HUES64 (cell line): ENCODE measurements at regions not wholly inside any gene's neighbourhood (a gene's known extent, or its start where the extent isn't known, plus 50 kb on each side); places are given as distances from the start of the nearest gene placed in this dataset.

ENCODE experiments used
- H3K27ac ChIP-seq: 2 replicates; pipeline ENCODE4 v1.7.0; 2013; ENCODE audit warnings: low read depth, low read length, inconsistent platforms
- H3K27me3 ChIP-seq: 2 replicates; pipeline ENCODE4 v1.6.1; 2013; ENCODE audit warnings: mild to moderate bottlenecking, low read length; ENCODE audit not compliant: insufficient read depth
- H3K36me3 ChIP-seq: 2 replicates; pipeline ENCODE4 v1.6.1; 2013; ENCODE audit warnings: mild to moderate bottlenecking, low read length; ENCODE audit not compliant: insufficient read depth
- H3K4me1 ChIP-seq: 2 replicates; pipeline ENCODE4 v1.6.1; 2013; ENCODE audit warnings: mild to moderate bottlenecking, low read length, moderate library complexity; ENCODE audit not compliant: insufficient read depth
- H3K4me3 ChIP-seq: 2 replicates; pipeline ENCODE4 v1.5.1; 2013; ENCODE audit warnings: mild to moderate bottlenecking, low read length, moderate library complexity
- H3K9ac ChIP-seq: 2 replicates; pipeline ENCODE4 v1.6.1; 2013; ENCODE audit warnings: mild to moderate bottlenecking, low read depth, low read length
- H3K9me3 ChIP-seq: 2 replicates; pipeline ENCODE4 v1.6.1; 2013; ENCODE audit warnings: low read depth, low read length; ENCODE audit not compliant: insufficient read depth
- WGBS: fragments of 150-250, 120-280 bp; methylation state at CpG from one replicate; pipeline ENCODE4 v1.1.7; 2013; ENCODE audit warnings: missing lambda C conversion rate; 5-methylcytosine and 5-hydroxymethylcytosine counted together

DNA sequence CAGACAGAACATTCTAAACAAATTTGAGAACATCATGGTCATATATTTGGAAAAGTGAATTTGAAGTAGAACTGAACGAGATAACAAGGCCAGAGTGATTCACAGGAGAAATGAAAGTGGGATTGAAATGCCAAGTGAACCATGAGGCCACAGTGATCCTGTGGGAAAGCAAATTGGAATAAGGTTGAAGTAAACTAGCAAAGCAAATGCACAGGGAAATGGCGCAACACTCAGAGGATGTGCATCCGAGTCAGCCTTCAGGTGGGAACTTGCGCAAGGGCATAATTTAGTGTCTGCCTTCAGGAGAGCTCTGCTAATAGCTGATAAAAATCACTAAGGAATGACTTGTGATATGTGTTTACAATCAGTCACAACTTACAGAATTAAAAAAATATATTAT is 696.6 kb downstream of the LIG4 start:
- Histone ChIP-seq H3K27ac (no peak overlapping the region), H3K9ac (no peak overlapping the region), H3K4me1 (no peaks in the 10 kb centered on the region; the same call in 1 of the 2 replicates), H3K9me3 (no peaks in the 10 kb centered on the region), H3K27me3 (no peaks in the 10 kb centered on the region), H3K4me3 (no peak overlapping the region), H3K36me3 (no peaks in the 10 kb centered on the region)
- 98% methylated on average over 4 of the region's 4 CpGs for WGBS

GRCh38 chr13:107518292-107518691 is 697.0 kb downstream of the LIG4 start:
- Histone ChIP-seq H3K36me3 (no peaks in the 10 kb centered on the region), H3K4me1 (no peaks in the 10 kb centered on the region; the same call in 1 of the 2 replicates), H3K27ac (no peak overlapping the region), H3K9me3 (no peaks in the 10 kb centered on the region), H3K9ac (no peak overlapping the region), H3K4me3 (no peak overlapping the region), H3K27me3 (no peaks in the 10 kb centered on the region)
- 86% methylated on average over 3 of the region's 3 CpGs for WGBS

DNA sequence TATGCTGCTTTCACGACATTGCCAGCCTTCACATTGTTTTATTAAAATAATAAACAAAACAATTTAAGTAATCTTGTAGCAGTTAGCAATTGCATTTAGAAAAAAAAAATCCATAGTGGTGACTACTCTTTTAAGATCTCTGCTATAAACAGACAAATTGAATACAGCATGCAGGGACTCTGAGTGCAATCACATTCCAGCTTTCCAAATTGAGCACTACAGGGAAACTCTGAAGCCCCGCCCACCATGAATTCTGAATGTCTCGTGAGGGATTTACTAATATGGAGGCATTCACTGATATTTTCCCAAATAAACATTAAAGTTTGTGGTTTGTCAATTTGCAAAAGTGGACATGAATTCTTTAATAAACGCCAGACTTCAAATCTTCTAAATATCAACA is 698.8 kb downstream of the LIG4 start:
- Histone ChIP-seq H3K27me3 (no peaks in the 10 kb centered on the region), H3K9me3 (no peaks in the 10 kb centered on the region), H3K36me3 (no peaks in the 10 kb centered on the region), H3K4me3 (no peak overlapping the region), H3K4me1 (no peaks in the 10 kb centered on the region; the same call in 1 of the 2 replicates), H3K27ac (no peak overlapping the region), H3K9ac (no peak overlapping the region)
- 100% methylated on average over 1 of the region's 4 CpGs for WGBS

DNA sequence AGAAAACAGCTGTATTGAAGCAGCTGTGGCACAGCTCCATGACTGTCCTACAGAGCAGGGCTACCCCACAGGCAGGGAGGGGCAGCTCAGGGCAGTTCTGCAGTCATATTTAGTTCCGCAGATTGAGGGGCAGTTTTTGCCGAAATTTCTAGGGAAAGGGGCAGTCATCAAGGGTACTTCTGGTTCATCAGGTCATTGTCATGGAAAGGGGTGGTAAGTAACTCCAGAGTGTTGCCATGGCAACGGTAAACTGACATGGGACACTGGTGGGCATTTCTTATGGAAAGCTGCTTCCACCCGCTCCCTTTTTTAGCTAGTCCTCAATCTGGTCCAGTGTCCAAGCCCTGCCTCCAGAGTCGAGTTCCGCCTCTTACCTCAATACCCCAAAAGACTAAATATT is 702.8 kb downstream of the LIG4 start:
- WGBS, result 89% methylated on average over 6 of the region's 6 CpGs
- H3K9ac ChIP-seq, result no peak overlapping the region
- no peaks in the 10 kb centered on the region for H3K9me3 ChIP-seq
- no peaks in the 10 kb centered on the region for H3K4me1 ChIP-seq
- no peaks in the 10 kb centered on the region for H3K36me3 ChIP-seq
- H3K27me3 ChIP-seq, result no peaks in the 10 kb centered on the region
- no peak overlapping the region for H3K4me3 ChIP-seq
- H3K27ac ChIP-seq, result no peak overlapping the region

- Histone ChIP-seq H3K27ac (no peak overlapping the region), H3K4me3 (no peak overlapping the region), H3K27me3 (no peaks in the 10 kb centered on the region), H3K4me1 (no peaks in the 10 kb centered on the region), H3K36me3 (no peaks in the 10 kb centered on the region), H3K9ac (no peak overlapping the region), H3K9me3 (no peaks in the 10 kb centered on the region)
- 92% methylated on average over 2 of the region's 5 CpGs for WGBS
These were observed 717.7 kb downstream of the LIG4 start for GRCh38 chr13:107497661-107498060.

GRCh38 chr13:107493266-107493665 is 722.1 kb downstream of the LIG4 start:
- WGBS, result 95% methylated on average over 3 of the region's 3 CpGs
- Histone ChIP-seq H3K9me3 (peaks cover 3% of the 10 kb centered on the region; the same call in 1 of the 2 replicates), H3K27ac (no peak overlapping the region)

DNA sequence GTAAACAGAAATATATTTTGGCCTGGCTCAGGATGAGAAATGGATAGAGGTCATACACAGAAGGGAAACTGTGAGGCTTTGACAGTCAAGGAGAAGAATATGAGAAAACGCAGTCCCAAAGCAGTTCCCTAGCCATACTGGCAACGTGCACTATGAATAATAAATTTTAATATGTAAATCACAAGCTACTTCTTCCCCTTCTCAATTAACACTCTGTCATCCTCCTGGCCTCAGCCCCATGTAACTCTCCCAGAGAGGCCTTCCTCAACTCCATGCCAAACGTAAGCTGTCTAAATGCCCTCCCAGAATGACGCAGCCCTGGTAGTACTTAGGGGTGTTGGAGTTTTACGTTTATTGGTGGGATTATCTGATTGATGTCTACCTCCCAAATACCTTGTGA is 732.6 kb downstream of the LIG4 start:
- WGBS, result 84% methylated on average over 4 of the region's 5 CpGs
- no peaks in the 10 kb centered on the region for H3K4me1 ChIP-seq
- H3K27me3 ChIP-seq, result no peaks in the 10 kb centered on the region
- H3K4me3 ChIP-seq, result no peak overlapping the region
- H3K36me3 ChIP-seq, result no peaks in the 10 kb centered on the region
- no peaks in the 10 kb centered on the region for H3K9me3 ChIP-seq
- H3K27ac ChIP-seq, result no peak overlapping the region
- H3K9ac ChIP-seq, result no peak overlapping the region

More at GRCh38 chr13:107493266-107493665, 722.1 kb downstream of the LIG4 start:
- Histone ChIP-seq H3K4me1 (no peaks in the 10 kb centered on the region), H3K36me3 (no peaks in the 10 kb centered on the region), H3K4me3 (no peak overlapping the region), H3K9ac (no peak overlapping the region), H3K27me3 (no peaks in the 10 kb centered on the region)

DNA sequence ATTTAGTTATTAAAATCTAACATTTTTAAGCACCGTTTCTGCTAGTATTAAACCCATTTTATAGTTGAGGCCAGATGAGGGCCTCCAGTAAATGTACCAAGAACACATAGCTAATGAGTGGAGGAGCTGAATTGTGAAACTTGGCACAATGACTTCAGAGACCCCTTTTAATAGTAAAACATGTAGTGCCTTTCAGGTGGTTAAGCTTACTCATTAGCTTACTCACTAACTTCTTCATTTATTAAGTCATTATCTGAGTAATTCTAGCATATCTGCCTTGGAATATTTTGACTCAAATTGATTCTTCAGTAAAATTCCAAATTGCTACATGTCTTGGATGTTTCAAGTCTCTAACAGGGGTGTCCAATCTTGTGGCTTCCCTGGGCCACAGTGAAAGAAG is 735.2 kb downstream of the LIG4 start:
- Histone ChIP-seq H3K27me3 (no peaks in the 10 kb centered on the region), H3K27ac (no peak overlapping the region), H3K4me1 (no peaks in the 10 kb centered on the region), H3K9ac (no peak overlapping the region), H3K9me3 (no peaks in the 10 kb centered on the region), H3K4me3 (no peak overlapping the region), H3K36me3 (no peaks in the 10 kb centered on the region)
- 100% methylated on average over 1 of the region's 1 CpG for WGBS

- no peak overlapping the region for H3K9ac ChIP-seq
- H3K36me3 ChIP-seq, result no peaks in the 10 kb centered on the region
- WGBS, result 89% methylated on average over 3 of the region's 3 CpGs
- no peak overlapping the region for H3K4me3 ChIP-seq
- no peaks in the 10 kb centered on the region for H3K27me3 ChIP-seq
- H3K4me1 ChIP-seq, result no peaks in the 10 kb centered on the region
- no peaks in the 10 kb centered on the region for H3K9me3 ChIP-seq
- no peak overlapping the region for H3K27ac ChIP-seq
These were observed 737.5 kb downstream of the LIG4 start for GRCh38 chr13:107477772-107478379.

DNA sequence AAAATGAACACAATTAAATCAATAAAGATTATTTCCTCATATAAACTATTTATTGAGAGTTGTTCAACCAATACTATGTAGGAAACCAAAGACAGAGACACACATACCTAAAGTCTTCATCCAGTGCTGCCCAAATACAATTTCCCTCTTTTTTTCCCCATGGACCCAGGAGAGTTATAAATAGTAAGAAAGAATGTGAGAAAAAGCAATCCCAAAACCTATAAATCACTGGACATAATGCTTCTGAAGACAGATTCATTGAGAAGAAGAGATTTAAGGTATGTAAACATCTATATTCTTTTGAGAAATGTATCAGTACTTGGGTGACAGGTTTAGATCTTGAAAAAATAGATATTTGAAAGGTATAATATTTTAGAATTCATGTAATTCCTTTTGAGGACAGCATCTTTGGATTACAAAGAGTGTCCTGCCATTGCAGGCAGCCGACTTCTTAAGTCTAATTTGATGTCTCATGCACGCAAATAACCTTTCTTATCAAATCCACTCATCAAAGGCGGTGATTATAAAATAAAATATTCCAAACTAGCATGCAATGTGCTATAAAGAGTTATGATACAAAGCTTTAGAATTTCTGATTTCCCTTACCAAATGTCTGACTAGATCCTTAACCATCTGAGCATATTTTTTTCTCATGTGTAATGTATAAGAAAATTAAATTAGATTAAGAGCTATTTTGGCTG is 739.4 kb downstream of the LIG4 start:
- Histone ChIP-seq H3K27ac (no peak overlapping the region), H3K36me3 (no peaks in the 10 kb centered on the region), H3K27me3 (no peaks in the 10 kb centered on the region), H3K9ac (no peak overlapping the region), H3K9me3 (no peaks in the 10 kb centered on the region), H3K4me1 (no peaks in the 10 kb centered on the region), H3K4me3 (no peak overlapping the region)
- WGBS, result 100% methylated on average over 2 of the region's 3 CpGs

- Histone ChIP-seq H3K36me3 (no peaks in the 10 kb centered on the region), H3K4me1 (no peaks in the 10 kb centered on the region), H3K4me3 (no peak overlapping the region), H3K9ac (no peak overlapping the region), H3K9me3 (no peaks in the 10 kb centered on the region), H3K27ac (no peak overlapping the region), H3K27me3 (no peaks in the 10 kb centered on the region)
- 100% methylated on average over 1 of the region's 4 CpGs for WGBS
These were observed 742.1 kb downstream of the LIG4 start for GRCh38 chr13:107473253-107473652.
